ENCODE measurements at regions not wholly inside any gene's neighbourhood (a gene's known extent, or its start where the extent isn't known, plus 50 kb on each side); places are given as distances from the start of the nearest gene placed in this dataset.

GRCh38 chr10:33532901-33533300, 198.4 kb upstream of the NRP1 start:
- DNase-seq, result no peak

- DNase-seq, result no peak
These were observed 194.8 kb upstream of the NRP1 start for GRCh38 chr10:33529234-33529633.

GRCh38 chr10:33524966-33525365, 190.5 kb upstream of the NRP1 start:
- DNase-seq, result no peak

GRCh38 chr10:33524041-33524440, 189.6 kb upstream of the NRP1 start:
- no peak for DNase-seq

- no peak for DNase-seq
These were observed 188.8 kb upstream of the NRP1 start for GRCh38 chr10:33523236-33523792.

- no peak for DNase-seq
These were observed 187.4 kb upstream of the NRP1 start for GRCh38 chr10:33521904-33522303.

- DNase-seq, result no peak
These were observed 186.6 kb upstream of the NRP1 start for GRCh38 chr10:33521062-33521461.

GRCh38 chr10:33520223-33520622, 185.8 kb upstream of the NRP1 start:
- no peak for DNase-seq

GRCh38 chr10:33519130-33519860, 184.8 kb upstream of the NRP1 start:
- no peak for DNase-seq

GRCh38 chr10:33510206-33510605, 175.7 kb upstream of the NRP1 start:
- no peak for DNase-seq

- DNase-seq, result no peak
These were observed 174.9 kb upstream of the NRP1 start for GRCh38 chr10:33509231-33509831.

GRCh38 chr10:33507662-33508425, 173.4 kb upstream of the NRP1 start:
- DNase-seq, result no peak

- no peak for DNase-seq
These were observed 172.6 kb upstream of the NRP1 start for GRCh38 chr10:33506838-33507661.

GRCh38 chr10:33506391-33506790, 171.9 kb upstream of the NRP1 start:
- DNase-seq, result no peak

GRCh38 chr10:33501161-33501560, 166.7 kb upstream of the NRP1 start:
- no peak for DNase-seq

- DNase-seq, result no peak
These were observed 164.0 kb upstream of the NRP1 start for GRCh38 chr10:33498391-33498891.

- DNase-seq, result no peak
These were observed 162.9 kb upstream of the NRP1 start for GRCh38 chr10:33497338-33497737.

- DNase-seq, result no peak
These were observed 161.6 kb upstream of the NRP1 start for GRCh38 chr10:33496096-33496495.

- DNase-seq, result no peak
These were observed 160.3 kb upstream of the NRP1 start for GRCh38 chr10:33494694-33495265.

- no peak for DNase-seq
These were observed 159.5 kb upstream of the NRP1 start for GRCh38 chr10:33493978-33494377.

GRCh38 chr10:33493497-33493896, 159.0 kb upstream of the NRP1 start:
- no peak for DNase-seq

- DNase-seq, result no peak
These were observed 158.4 kb upstream of the NRP1 start for GRCh38 chr10:33492701-33493345.
